ENCODE measurements at regions not wholly inside any gene's neighbourhood (a gene's known extent, or its start where the extent isn't known, plus 50 kb on each side); places are given as distances from the start of the nearest gene placed in this dataset.

- no peak for TF ChIP-seq CTCF (IDR thresholded peaks at IDR 0.05; ENCODE audit: insufficient read depth, low read depth, low read length, missing control alignments)
- DNase-seq (ENCODE audit: low read depth) = no peak
- no peak overlapping the region for H3K4me3 ChIP-seq (ENCODE audit: low read depth, low read length)
These were observed 691.8 kb downstream of the FLRT2 start for GRCh38 chr14:86221755-86222154.

- no peak for DNase-seq (ENCODE audit: low read depth)
- no peak overlapping the region for H3K4me3 ChIP-seq (ENCODE audit: low read depth, low read length)
- TF ChIP-seq CTCF (IDR thresholded peaks at IDR 0.05; ENCODE audit: insufficient read depth, low read depth, low read length, missing control alignments) = no peak
These were observed 691.1 kb downstream of the FLRT2 start for GRCh38 chr14:86221000-86221399.

- no peak overlapping the region for H3K4me3 ChIP-seq (ENCODE audit: low read depth, low read length)
- no peak for TF ChIP-seq CTCF (IDR thresholded peaks at IDR 0.05; ENCODE audit: insufficient read depth, low read depth, low read length, missing control alignments)
- DNase-seq (ENCODE audit: low read depth) = no peak
These were observed 687.6 kb downstream of the FLRT2 start for GRCh38 chr14:86217523-86217922.

GRCh38 chr14:86203843-86204242, 673.9 kb downstream of the FLRT2 start:
- no peak for DNase-seq (ENCODE audit: low read depth)
- TF ChIP-seq CTCF (IDR thresholded peaks at IDR 0.05; ENCODE audit: insufficient read depth, low read depth, low read length, missing control alignments) = no peak
- H3K4me3 ChIP-seq (ENCODE audit: low read depth, low read length) = no peak overlapping the region

- no peak for DNase-seq (ENCODE audit: low read depth)
- TF ChIP-seq CTCF (IDR thresholded peaks at IDR 0.05; ENCODE audit: insufficient read depth, low read depth, low read length, missing control alignments) = no peak
- H3K4me3 ChIP-seq (ENCODE audit: low read depth, low read length) = no peak overlapping the region
These were observed 666.5 kb downstream of the FLRT2 start for GRCh38 chr14:86196471-86196870.

GRCh38 chr14:86193756-86194155, 663.8 kb downstream of the FLRT2 start:
- TF ChIP-seq CTCF (IDR thresholded peaks at IDR 0.05; ENCODE audit: insufficient read depth, low read depth, low read length, missing control alignments) = no peak
- no peak overlapping the region for H3K4me3 ChIP-seq (ENCODE audit: low read depth, low read length)
- DNase-seq (ENCODE audit: low read depth) = no peak

GRCh38 chr14:86179980-86180379, 650.0 kb downstream of the FLRT2 start:
- DNase-seq (ENCODE audit: low read depth) = no peak
- TF ChIP-seq CTCF (IDR thresholded peaks at IDR 0.05; ENCODE audit: insufficient read depth, low read depth, low read length, missing control alignments) = no peak
- H3K4me3 ChIP-seq (ENCODE audit: low read depth, low read length) = no peak overlapping the region

Data from GM12865 (cell line).